Psoas muscle (tissue), 7 donors: ENCODE measurements at regions not wholly inside any gene's neighbourhood (a gene's known extent, or its start where the extent isn't known, plus 50 kb on each side); places are given as distances from the start of the nearest gene placed in this dataset.

ENCODE experiments used
- ATAC-seq, 4 donors: fragments of 200-7000 bp; cut with Tn5 transposase; one replicate each; pipeline ENCODE4 v1.9.1; 2020; ENCODE audit warnings: moderate library complexity in 3 of 4, mild to moderate bottlenecking in 2 of 4
- DNase-seq, 2 donors: peaks; one replicate each; pipeline ENCODE4 v3.0.0-alpha.2; 2020
- H3K27ac ChIP-seq: fragments of 200-600 bp; one replicate; pipeline ENCODE4 v1.8.0; 2022
- H3K27me3 ChIP-seq, 3 donors: fragments of 200-600 bp in 1 of 3; one replicate each; pipeline versions ENCODE4 v1.6.1 to v1.8.0; 2013 to 2022; ENCODE audit warnings: low read length in 2 of 3, mild to moderate bottlenecking in 2 of 3, moderate library complexity in 1 of 3; ENCODE audit not compliant: insufficient read depth in 3 of 3
- H3K36me3 ChIP-seq, 2 donors: fragments of 200-600 bp in 1 of 2; one replicate each; pipeline versions ENCODE4 v1.6.1 to v1.8.0; 2013 to 2022; ENCODE audit warnings: low read depth in 1 of 2, mild to moderate bottlenecking in 1 of 2, moderate library complexity in 1 of 2; ENCODE audit not compliant: insufficient read depth in 1 of 2
- H3K4me1 ChIP-seq: fragments of 200-600 bp; one replicate; pipeline ENCODE4 v1.8.0; 2022
- H3K4me3 ChIP-seq: fragments of 200-600 bp; one replicate; pipeline ENCODE4 v1.8.0; 2022; ENCODE audit warnings: mild to moderate bottlenecking
- H3K9me3 ChIP-seq: fragments of 200-600 bp; one replicate; pipeline ENCODE4 v1.8.0; 2022
- WGBS, 3 donors: extraction: QIAGEN DNeasy Blood & Tissue Kit; methylation state at CpG; one replicate each; pipeline versions ENCODE4 v1.1.6 to v1.1.7; 2013; 5-methylcytosine and 5-hydroxymethylcytosine counted together
- intact Hi-C, 2 donors: fragments of 100-400 bp; cut with DNase I; formaldehyde crosslinking; loops; one replicate each; pipeline versions ENCODE4 v1.11.0 to v1.14.2; 2022
- TF ChIP-seq, protein P1 (sequence below): fragments of 200-600 bp; IDR thresholded peaks from one replicate; pipeline ENCODE4 v1.8.0; 2022; ENCODE audit warnings: antibody characterized with exemption
- donor health status: healthy with polysubstance abuse.
- donor health status: DM: no; HTN: no; CAD: no; lungs with moderate emphysema.
- donor health status: Bipolar disorder and iron deficiency.
- donor health status: healthy.
- donor health status: DM: yes; HTN: yes; CAD: no.
- donor health status: DM: no; HTN: no; CAD: no.
- donor health status: DM: yes; HTN: yes; CAD: no.

DNA sequence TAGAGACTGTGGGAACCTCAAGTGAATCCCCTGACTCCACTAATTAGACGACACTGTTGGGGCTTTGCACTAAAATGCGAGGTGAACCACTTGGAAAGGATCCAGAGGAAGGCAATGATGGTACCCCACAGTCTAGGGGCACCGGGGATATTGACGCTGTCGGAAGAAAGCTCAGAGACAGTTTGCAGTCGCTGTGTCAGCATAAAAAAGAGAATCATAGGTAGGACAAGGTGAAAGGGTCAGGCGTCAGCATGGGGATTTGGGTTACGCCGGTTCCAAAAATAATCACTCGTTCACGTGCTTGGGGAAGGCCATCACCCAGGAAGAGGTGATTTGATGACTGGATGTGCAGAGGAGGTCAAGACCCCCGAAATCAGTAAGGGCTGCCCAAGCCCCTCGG, 598.0 kb upstream of the NOX3 start:
- TF ChIP-seq, protein P1, sequence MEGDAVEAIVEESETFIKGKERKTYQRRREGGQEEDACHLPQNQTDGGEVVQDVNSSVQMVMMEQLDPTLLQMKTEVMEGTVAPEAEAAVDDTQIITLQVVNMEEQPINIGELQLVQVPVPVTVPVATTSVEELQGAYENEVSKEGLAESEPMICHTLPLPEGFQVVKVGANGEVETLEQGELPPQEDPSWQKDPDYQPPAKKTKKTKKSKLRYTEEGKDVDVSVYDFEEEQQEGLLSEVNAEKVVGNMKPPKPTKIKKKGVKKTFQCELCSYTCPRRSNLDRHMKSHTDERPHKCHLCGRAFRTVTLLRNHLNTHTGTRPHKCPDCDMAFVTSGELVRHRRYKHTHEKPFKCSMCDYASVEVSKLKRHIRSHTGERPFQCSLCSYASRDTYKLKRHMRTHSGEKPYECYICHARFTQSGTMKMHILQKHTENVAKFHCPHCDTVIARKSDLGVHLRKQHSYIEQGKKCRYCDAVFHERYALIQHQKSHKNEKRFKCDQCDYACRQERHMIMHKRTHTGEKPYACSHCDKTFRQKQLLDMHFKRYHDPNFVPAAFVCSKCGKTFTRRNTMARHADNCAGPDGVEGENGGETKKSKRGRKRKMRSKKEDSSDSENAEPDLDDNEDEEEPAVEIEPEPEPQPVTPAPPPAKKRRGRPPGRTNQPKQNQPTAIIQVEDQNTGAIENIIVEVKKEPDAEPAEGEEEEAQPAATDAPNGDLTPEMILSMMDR = no peak

DNA sequence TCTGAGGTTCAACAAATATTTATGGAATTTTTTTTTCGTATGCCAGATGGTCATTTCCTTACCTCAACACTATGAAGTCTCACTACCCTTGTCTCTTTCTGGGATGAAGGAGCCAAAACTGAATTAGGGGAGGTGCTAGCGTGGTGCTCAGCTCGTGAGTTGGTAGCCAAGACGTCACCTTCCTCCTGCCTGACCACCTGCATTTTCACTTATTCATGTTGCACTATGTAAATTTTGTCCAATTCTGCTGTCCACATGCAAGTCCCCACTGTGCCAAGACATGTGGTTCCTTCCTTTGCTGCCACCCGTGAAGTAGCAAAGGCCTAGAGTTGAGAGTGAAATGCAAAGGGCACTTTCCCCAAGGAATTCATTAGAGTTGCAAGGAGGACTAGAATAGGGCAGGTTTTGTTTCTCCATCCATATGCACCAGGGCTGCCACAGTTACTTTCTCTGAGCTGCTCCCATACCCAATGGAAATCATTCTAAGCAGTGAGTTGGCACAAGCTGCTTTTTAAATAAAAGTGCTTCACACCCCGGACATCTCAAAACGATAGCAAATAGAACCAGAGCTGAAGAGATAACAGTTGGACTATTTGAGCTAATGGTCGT, 591.3 kb upstream of the NOX3 start:
- Histone ChIP-seq H3K36me3 (no peaks in the 10 kb centered on the region), H3K27ac (no peak overlapping the region), H3K9me3 (no peaks in the 10 kb centered on the region), H3K4me1 (no peaks in the 10 kb centered on the region), H3K4me3 (no peak overlapping the region), H3K27me3 (no peaks in the 10 kb centered on the region)
- WGBS, 3 donors = 69 to 73% (median 72%) methylated on average over 8 of the region's 8 CpGs
- TF ChIP-seq, protein P1 = no peak
- intact Hi-C loops = no loop called here
- no peak for DNase-seq
- ATAC-seq = no peak

More for the DNA sequence above, 598.0 kb upstream of the NOX3 start:
- 74 to 78% (median 75%) methylated on average over 13 of the region's 13 CpGs for WGBS, 3 donors
- DNase-seq = no peak
- Histone ChIP-seq H3K27me3 (no peaks in the 10 kb centered on the region), H3K27ac (no peak overlapping the region), H3K36me3 (no peaks in the 10 kb centered on the region), H3K4me1 (no peaks in the 10 kb centered on the region), H3K9me3 (no peaks in the 10 kb centered on the region), H3K4me3 (no peak overlapping the region)
- no peak for ATAC-seq
- intact Hi-C loops = no loop called here

DNA sequence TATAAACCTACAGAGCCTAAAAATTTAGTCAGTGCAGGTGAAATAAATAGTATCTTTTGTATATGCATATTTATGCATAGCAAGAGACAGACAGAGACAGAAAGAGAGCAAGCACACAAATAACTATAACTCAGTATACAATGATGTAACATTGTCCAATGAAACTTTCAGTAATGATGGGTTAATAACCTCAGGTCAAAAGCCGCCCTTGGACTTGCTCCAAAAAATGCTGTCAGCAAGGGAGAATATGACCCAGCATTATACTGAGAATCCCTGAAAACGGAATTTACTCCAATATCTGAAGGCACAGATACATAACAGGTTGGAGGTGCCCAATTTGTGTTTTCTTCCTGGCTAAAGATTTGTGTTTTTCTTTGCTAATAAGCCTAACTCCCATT, 590.6 kb upstream of the NOX3 start:
- no peak for ATAC-seq
- WGBS, 3 donors = 47 to 55% (median 48%) methylated on average over 2 of the region's 2 CpGs
- Histone ChIP-seq H3K9me3 (no peaks in the 10 kb centered on the region), H3K4me3 (no peak overlapping the region), H3K27ac (no peak overlapping the region), H3K36me3 (no peaks in the 10 kb centered on the region), H3K4me1 (no peaks in the 10 kb centered on the region), H3K27me3 (no peaks in the 10 kb centered on the region)
- DNase-seq = no peak
- intact Hi-C loops = no loop called here
- TF ChIP-seq, protein P1 = no peak

DNA sequence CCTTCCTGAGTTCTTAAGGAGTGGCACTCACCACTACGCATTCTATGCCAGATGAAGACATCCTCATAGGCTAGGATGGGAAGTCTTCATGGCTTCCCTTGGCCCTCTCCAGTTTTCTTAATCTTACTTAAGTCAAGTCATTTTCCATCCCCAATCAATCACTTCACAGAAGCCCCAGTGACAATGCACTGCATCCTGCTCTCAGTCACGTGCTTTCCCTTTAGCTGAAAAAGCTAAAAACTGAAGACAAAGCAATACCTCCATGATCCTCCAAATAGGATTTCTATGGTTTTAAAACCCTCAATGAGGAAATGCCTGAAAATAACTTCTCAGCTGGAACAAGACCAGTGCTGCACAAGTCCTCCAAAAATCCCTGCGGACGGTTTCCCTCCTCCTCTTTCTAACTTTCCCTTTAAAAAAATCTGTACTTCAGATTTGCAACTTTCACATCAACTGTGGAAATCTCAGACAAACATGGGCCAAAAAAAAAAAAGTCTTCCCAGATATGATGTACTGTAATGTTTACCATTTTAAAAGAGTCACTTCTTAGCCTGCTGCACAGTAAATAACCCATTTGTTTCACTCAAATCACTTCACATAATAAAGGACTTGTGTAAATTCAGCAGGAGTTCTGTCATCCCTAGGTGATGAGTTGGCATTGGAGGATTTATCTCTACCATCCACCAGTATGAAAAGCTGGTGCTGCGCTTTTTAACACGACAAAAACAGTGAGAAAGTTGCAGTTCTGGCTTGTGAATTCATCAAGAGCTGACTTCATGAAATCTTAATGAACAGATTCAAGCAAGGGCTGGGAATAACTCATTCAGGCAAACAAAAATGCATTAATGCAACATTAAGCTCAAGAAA, 590.0 kb upstream of the NOX3 start:
- no peak overlapping the region for H3K27ac ChIP-seq

More for the DNA sequence above, 590.0 kb upstream of the NOX3 start:
- DNase-seq = no peak
- Histone ChIP-seq H3K27me3 (no peaks in the 10 kb centered on the region), H3K4me3 (no peak overlapping the region), H3K36me3 (no peaks in the 10 kb centered on the region), H3K9me3 (no peaks in the 10 kb centered on the region), H3K4me1 (no peaks in the 10 kb centered on the region)
- WGBS, 3 donors = 54 to 56% (median 56%) methylated on average over 6 of the region's 6 CpGs
- intact Hi-C loops = no loop called here
- no peak for ATAC-seq
- TF ChIP-seq, protein P1 = no peak
